COLO668 (cell line): ENCODE measurements at regions not wholly inside any gene's neighbourhood (a gene's known extent, or its start where the extent isn't known, plus 50 kb on each side); places are given as distances from the start of the nearest gene placed in this dataset.

ENCODE experiments used
- DNase-seq: peaks from one replicate; lab custom pipeline; 2025; ENCODE audit not compliant: unreplicated experiment; lab: John Stamatoyannopoulos, UW

GRCh38 chr5:4740156-4740555 lies 400.0 kb upstream of the ADAMTS16 start:
- no peak for DNase-seq

DNA sequence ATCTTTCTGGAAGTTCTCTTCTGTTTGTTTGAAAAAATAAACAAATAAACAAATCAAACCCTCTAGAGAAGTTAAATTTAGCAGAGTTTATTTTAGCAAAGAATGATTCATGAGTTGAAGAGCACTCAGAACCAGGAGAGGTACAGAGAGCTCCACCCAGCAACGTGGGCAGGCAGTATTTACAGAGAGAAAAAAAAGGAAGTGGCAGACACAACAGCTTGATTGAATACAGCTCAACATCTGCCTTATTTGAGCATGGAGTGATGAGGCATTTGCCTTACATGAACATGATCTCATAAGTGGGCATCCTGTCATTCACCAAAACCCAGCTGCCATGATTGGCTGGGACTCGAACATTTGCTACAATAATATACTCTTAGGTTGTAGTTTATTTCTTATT lies 381.6 kb upstream of the ADAMTS16 start:
- DNase-seq, result no peak

DNA sequence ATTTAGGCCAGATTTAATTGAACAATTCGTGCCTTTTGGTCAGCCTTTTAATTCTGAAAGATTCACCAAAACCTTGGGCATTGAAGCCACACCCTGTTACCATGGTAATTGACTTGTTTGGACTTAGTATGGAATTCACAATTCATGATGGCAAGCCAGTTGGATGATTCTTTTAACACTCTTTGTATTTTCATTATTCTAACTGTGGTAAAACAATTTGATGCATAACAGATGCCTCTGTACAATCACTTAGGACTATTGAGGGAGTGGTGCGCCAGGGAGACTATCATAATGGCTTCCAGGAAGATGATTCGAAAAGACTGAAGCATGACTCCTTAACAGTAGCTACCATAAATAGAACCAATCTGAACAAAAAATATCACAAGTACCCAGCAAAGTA lies 381.1 kb upstream of the ADAMTS16 start:
- no peak for DNase-seq

- no peak for DNase-seq
Observed at GRCh38 chr5:4762316-4762715, 377.8 kb upstream of the ADAMTS16 start.

- DNase-seq, result no peak
Observed at GRCh38 chr5:4765411-4765810, 374.7 kb upstream of the ADAMTS16 start.

GRCh38 chr5:4766101-4766500 lies 374.0 kb upstream of the ADAMTS16 start:
- no peak for DNase-seq

DNA sequence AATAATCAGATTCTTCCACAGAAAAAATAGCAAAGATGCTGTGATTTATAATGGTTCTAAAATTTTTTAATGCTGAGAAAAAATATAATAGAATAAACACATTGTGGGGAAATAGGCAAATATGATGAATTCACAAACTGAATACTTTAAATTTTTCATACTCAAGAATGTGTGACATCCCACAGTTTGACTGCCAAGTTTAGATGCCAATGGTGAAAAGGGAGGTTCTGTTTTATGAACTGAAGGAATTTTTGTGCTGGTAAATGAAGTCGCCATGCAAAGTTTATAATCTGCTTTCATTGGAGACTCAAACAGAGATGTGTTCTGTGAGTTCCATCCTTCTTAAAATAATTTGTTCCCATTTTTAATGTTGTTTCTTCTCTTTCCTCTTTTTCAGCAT lies 367.5 kb upstream of the ADAMTS16 start:
- no peak for DNase-seq

- no peak for DNase-seq
Observed at GRCh38 chr5:4773827-4774317, 366.3 kb upstream of the ADAMTS16 start.

GRCh38 chr5:4777435-4777834 lies 362.7 kb upstream of the ADAMTS16 start:
- no peak for DNase-seq

DNA sequence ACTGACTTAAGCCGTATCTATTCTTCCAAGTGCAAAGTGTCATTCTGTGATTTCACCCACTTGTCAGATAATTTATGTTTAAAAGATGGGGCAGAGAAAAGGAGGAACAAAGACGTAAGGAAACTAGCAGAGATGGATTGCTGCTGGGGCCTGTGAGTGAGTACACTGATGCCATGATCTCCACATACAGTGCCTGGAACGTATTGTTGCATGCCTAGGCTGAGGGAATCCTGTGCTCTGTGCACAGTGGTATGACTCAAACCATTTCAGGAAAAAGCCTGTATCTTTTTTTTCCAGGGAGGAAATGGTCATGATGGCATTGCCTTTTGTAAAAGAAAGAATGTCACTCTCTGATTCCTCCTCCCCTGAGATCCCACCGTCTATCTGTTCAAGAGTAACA lies 359.5 kb upstream of the ADAMTS16 start:
- no peak for DNase-seq

DNA sequence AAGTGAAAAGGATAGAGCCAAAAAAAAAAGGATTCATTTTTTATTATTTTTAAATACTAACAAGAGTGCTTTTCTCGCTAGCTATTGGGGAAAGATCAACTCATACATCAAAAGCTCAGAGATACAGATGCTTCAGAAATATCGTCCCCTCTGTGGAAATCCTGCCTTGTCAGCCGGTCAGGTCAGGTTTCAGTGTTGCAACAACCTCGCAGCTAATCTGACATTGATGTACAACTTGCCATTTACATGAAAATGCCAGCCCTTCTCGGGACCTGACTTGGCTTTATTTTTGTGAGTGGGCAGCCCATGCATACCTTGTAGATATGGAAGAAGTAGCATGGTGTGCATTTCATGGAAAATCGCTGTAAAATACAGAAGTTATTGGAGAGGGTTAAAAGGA lies 358.8 kb upstream of the ADAMTS16 start:
- no peak for DNase-seq

GRCh38 chr5:4785971-4786370 lies 354.2 kb upstream of the ADAMTS16 start:
- DNase-seq, result no peak

DNA sequence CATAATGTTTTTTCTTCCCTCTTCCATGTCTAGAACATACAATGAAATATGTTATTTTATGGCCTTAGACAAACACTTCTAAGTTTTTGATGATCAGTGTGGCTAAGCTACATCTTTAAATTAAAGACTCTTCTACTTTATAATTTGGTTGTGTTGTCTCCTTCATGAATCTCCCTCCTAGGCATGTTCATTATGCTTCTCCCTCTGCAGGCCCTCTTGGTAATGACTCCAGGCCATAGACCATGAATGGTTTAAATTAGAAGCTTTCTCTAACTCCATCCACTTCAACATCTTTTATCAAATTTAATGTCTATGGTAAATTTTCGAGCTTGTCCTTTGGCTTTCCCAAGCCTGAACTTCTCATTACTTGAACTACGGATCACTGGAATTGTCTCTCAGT lies 342.7 kb upstream of the ADAMTS16 start:
- no peak for DNase-seq

DNA sequence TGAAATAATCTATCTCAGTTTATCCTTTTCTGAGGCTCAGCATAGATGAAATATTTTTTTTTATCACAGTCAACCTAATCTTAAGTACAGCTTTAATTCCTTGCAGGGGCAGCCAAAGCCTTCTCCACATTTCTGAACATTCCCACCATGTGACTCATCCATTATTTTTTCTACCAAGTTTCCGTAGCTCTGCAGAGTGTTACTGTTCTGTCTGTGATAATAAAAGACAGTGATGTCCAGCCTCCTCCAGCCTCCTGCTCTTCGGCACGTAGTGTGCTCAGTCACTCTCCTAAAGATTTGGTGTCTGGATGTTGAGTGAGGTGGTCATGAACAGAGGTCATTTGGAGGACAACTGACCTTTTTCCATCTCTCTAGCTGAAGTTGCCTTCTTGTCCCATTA lies 338.1 kb upstream of the ADAMTS16 start:
- DNase-seq, result no peak

DNA sequence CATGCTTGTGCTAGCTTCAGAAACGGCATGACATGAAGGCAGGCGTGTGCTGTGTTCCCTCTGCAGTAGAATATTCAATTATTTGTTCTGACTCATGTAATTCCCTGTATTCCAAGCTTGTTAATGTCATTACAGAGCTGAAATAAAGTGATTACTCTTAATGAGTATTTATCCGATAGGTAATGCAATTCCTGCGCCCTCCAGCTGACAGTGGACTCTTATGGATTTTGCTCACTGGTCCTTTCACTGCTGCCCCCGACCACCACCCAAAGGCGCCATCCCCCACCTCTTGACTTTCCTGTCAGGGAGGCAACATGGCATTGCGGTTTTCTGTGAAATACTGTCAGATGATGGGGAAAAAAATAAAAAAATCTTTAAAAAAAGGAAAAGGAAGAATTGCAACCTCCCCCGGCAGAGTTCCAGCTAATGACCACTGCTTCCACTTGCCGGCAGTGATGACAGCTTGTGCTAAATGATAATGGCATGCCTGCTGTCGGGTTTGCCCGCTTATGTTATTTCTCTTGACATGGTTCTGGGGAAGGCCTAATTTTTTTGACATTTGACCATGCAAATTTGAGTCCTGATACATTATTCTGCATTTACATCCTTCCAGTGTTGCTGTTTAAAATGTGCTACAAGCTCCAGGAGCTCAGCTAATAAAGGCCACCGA lies 335.3 kb upstream of the ADAMTS16 start:
- no peak for DNase-seq

GRCh38 chr5:4815002-4815401 lies 325.1 kb upstream of the ADAMTS16 start:
- DNase-seq, result no peak

DNA sequence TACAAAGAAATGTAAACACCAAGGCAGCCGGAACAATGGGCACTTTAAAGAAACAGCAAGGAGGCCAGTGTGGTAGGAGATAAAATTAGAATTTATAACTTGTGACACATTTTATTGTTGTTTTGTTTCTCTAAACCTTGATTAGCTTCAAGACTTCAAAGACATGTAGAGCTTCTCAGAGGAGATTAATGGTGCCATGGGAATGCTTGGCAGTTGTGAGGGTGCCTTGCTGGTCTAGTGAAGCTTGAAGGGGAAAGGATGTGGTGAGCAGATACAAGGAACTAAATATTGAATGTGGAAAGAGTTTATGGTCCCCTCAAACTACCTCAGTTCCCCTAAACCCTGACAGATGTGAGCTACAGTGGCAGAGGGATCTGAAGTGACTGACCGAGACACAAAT lies 322.4 kb upstream of the ADAMTS16 start:
- no peak for DNase-seq

DNA sequence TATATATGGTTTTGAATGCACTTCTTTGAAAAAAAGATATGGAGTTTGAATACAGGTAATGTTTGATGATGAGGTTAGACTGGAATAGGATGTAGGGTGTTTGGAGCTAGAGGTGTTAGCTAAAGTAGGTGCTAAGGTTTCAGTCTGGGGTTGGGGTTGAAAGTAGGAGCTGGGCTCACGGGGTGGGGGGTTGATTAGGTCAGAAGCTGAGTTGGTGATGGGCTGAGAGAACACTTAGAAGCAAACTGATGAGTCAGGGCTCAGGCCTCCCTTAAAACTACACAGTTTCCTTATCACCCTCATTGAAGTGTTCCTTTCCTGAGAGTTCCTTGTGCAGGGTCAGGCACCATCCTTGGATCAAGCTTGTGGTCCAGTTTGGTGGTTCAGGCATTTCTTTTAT lies 308.8 kb upstream of the ADAMTS16 start:
- DNase-seq, result no peak

DNA sequence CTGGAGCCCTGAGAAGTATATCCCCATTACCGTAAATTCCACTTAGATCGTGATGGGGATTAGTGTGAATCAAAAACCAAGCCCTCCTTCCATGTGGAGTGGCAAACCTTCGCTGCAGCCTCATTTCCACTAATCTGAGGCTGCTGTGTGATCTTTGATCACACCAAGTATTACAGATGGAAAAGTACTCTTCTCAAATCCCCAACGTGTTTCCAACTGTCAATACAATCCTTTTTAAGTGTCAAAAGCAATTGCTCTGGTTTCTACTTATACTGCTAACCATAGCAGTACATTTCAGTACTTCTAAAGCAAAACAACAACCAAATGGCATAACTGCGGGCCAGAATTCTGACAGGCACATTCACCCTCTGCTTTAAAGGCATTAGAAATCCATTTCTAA lies 307.7 kb upstream of the ADAMTS16 start:
- no peak for DNase-seq

DNA sequence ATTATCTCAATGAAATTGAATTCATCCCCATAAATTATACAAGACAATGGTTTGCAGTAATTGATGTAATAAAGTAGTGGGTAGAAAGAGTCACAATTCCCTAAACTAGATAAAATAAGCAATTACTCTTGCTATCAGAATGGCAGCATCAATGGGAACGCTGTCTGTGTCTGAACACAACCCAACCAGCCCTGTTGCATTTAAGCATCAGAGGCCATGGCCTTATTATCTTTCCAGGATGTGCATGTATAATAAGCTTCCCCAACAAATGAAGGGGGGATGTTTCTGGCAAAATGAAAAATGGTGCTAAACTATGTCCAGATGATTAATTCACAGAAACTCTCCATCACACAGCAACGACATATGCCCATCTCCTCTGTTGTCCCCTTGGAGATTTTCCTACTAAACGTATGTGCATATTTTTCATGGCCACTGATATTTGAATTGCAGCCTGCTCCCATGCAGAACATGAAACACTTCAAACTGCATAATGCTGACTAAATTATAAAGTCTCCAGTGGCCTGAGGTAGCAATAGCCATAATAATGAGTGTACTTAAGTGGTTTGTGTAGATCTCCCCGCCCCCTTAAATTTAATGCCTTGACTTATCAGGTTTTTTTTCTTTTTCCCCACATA lies 306.9 kb upstream of the ADAMTS16 start:
- no peak for DNase-seq

- no peak for DNase-seq
Observed at GRCh38 chr5:4837489-4838058, 302.6 kb upstream of the ADAMTS16 start.

DNA sequence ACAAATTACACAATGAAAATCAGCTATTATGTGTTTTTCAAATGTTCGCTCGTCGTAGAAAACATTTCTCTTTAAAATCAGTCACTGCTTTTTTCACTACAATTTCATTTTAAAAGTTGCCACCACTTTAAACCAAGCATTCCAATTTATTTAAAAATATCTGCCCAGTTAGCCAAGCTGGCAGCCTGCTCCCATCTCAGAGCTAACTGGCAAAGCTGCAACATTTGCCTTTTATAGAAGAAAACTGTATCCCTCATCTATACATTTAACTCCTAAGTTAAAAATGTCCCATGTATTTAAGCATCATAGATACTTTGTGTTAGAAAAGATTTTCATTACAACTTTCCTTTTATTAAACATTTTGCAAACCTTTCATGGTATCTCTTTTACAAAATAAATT lies 294.9 kb upstream of the ADAMTS16 start:
- DNase-seq, result no peak

DNA sequence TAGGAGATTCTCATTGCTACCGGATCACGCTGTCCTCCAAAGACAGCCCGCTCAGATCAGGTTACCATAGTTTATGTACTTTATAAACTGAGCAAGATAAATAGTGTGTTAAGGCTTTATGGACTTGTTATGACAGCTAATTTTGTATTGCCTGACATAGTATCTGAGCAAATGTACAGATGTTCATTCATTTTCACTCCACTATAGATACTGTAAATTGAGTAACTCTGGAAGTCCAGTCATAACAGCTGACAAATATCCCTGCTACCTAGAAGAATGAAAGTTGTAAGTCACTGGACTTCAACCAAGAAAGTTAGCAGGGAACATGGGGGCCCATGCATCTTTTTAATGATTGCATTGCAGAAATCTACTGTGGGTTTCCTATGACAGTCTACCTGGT lies 292.4 kb upstream of the ADAMTS16 start:
- no peak for DNase-seq
